Panc1 (cell line): ENCODE measurements at regions not wholly inside any gene's neighbourhood (a gene's known extent, or its start where the extent isn't known, plus 50 kb on each side); places are given as distances from the start of the nearest gene placed in this dataset.
"Not testable (repeated sequence)": the region's sequence is repeated elsewhere in the genome, so short reads cannot be mapped to it uniquely, and the experiment has no call there.

Experiments
- ATAC-seq: fragments of 200-7000 bp; cut with Tn5 transposase; 2 replicates; pipeline ENCODE4 v1.9.1; 2020; ENCODE audit warnings: mild to moderate bottlenecking, moderate library complexity
- BruUV-seq: library from RNA; stranded (reverse); fragments of 400-500 nt; replicated peaks from 2 replicates; lab custom pipeline; 2021; lab: Mats Ljungman, UMichigan
- CTCF ChIA-PET: fragments of 300-600 bp; sonication (Branson Sonifier 250); formaldehyde crosslinking; loops from one replicate; lab custom pipeline; 2022; ENCODE audit warnings: antibody characterized with exemption; lab: Charles Lee
- POLR2A ChIA-PET: fragments of 300-600 bp; sonication (Branson Sonifier 250); formaldehyde crosslinking; loops from one replicate; lab custom pipeline; 2022; ENCODE audit warnings: antibody characterized with exemption; lab: Charles Lee
- DNase-seq: peaks from one replicate; pipeline ENCODE4 v3.0.0-alpha.2; 2010; ENCODE audit warnings: low read depth, low spot score
- H3K27ac ChIP-seq: 2 replicates; pipeline ENCODE4 v1.5.1; 2011; ENCODE audit warnings: mild to moderate bottlenecking, low read length, inconsistent platforms
- H3K27me3 ChIP-seq: fragments of 200-500 bp; sonication (Bioruptor generic); 2 replicates; pipeline ENCODE4 v1.6.0; 2014; ENCODE audit warnings: low read length, inconsistent platforms; ENCODE audit not compliant: control insufficient read depth, insufficient read depth
- H3K36me3 ChIP-seq: fragments of 200-500 bp; sonication (Bioruptor generic); 2 replicates; pipeline ENCODE4 v1.5.1; 2014; ENCODE audit warnings: inconsistent platforms, mild to moderate bottlenecking, low read length, moderate library complexity; ENCODE audit not compliant: control insufficient read depth, insufficient read depth
- H3K4me1 ChIP-seq: 2 replicates; pipeline ENCODE4 v1.5.1; 2011; ENCODE audit warnings: inconsistent platforms, mild to moderate bottlenecking, low read length, moderate library complexity; ENCODE audit not compliant: control insufficient read depth, insufficient read depth
- H3K4me3 ChIP-seq, 2 experiments: 2 replicates each; pipeline ENCODE4 v1.5.1; 2011 to 2012; ENCODE audit warnings: low read depth in 2 of 2, low read length in 2 of 2, mild to moderate bottlenecking in 2 of 2, inconsistent platforms in 1 of 2, moderate library complexity in 1 of 2
- H3K9me3 ChIP-seq: fragments of 200-500 bp; sonication (Bioruptor generic); 2 replicates; pipeline ENCODE4 v1.5.1; 2014; ENCODE audit warnings: low read depth, mild to moderate bottlenecking, inconsistent platforms, low read length, moderate library complexity; ENCODE audit not compliant: control insufficient read depth, insufficient read depth
- CTCF ChIP-seq: fragments of 450-650 bp; IDR thresholded peaks from 2 replicates; pipeline ENCODE4 v1.5.1; 2017; ENCODE audit warnings: mild to moderate bottlenecking
- POLR2AphosphoS5 ChIP-seq: IDR thresholded peaks from 2 replicates; pipeline ENCODE4 v1.6.1; 2012; ENCODE audit warnings: mild to moderate bottlenecking, low read depth, low read length, moderate library complexity
- REST ChIP-seq, 2 experiments: IDR thresholded peaks; 2 replicates each; pipeline ENCODE4 v1.6.1; 2011 to 2012; ENCODE audit warnings: low read depth in 2 of 2, control low read depth in 1 of 2, low read length in 1 of 2, mild to moderate bottlenecking in 1 of 2, moderate library complexity in 1 of 2; ENCODE audit not compliant: insufficient read depth in 1 of 2
- SIN3A ChIP-seq: IDR thresholded peaks from 2 replicates; pipeline ENCODE4 v1.6.1; 2012; ENCODE audit warnings: low read depth, mild to moderate bottlenecking, low read length, moderate library complexity, borderline replicate concordance; ENCODE audit not compliant: insufficient read depth
- TCF7L2 ChIP-seq: IDR thresholded peaks from 2 replicates; pipeline ENCODE4 v1.6.1; 2011; ENCODE audit warnings: mild to moderate bottlenecking, low read depth, low read length, inconsistent platforms
- in situ Hi-C: cut with HindIII; loops from 2 replicates; pipeline ENCODE4 v1.10.0; 2016; ENCODE audit warnings: low sequenced_read_pairs, low pct_unique_long_range_greater_than_20kb
- intact Hi-C: fragments of 100-400 bp; cut with micrococcal nuclease; formaldehyde crosslinking; loops from one replicate; pipeline ENCODE4 v1.10.0; 2022; ENCODE audit not compliant: unreplicated experiment

GRCh38 chr2:48232351-48232750 lies 82.1 kb upstream of the FOXN2 start:
- DNase-seq = no peak
- intact Hi-C loops (no loop called here), in situ Hi-C loops (no loop called here)
- Histone ChIP-seq H3K27me3 (no peaks in the 10 kb centered on the region), H3K9me3 (no peaks in the 10 kb centered on the region), H3K4me3 (no peak overlapping the region), H3K36me3 (no peaks in the 10 kb centered on the region), H3K27ac (no peak overlapping the region), H3K4me1 (no peaks in the 10 kb centered on the region)
- ChIA-PET CTCF (no interaction called here), POLR2A (no interaction called here)
- BruUV-seq = no TSS peak
- TF ChIP-seq REST (IDR thresholded peaks at IDR 0.05; ENCODE audit: insufficient read depth in 1 of 2, low read depth in 2 of 2, low read length in 1 of 2) (no peak), TCF7L2 (no peak), POLR2AphosphoS5 (no peak), SIN3A (no peak), CTCF (no peak)
- ATAC-seq = no peak

GRCh38 chr2:48233005-48233404 lies 81.5 kb upstream of the FOXN2 start:
- H3K27ac ChIP-seq = no peak overlapping the region
- H3K36me3 ChIP-seq = no peaks in the 10 kb centered on the region
- H3K27me3 ChIP-seq = no peaks in the 10 kb centered on the region
- no peaks in the 10 kb centered on the region for H3K4me1 ChIP-seq
- H3K4me3 ChIP-seq = no peak overlapping the region
- ChIA-PET POLR2A (no interaction called here), CTCF (no interaction called here)
- ATAC-seq = no peak
- TF ChIP-seq TCF7L2 (no peak), CTCF (no peak), REST (IDR thresholded peaks at IDR 0.05; ENCODE audit: insufficient read depth in 1 of 2, low read depth in 2 of 2, low read length in 1 of 2) (no peak), SIN3A (no peak)
- intact Hi-C loops = no loop called here
- DNase-seq = no peak
- no peaks in the 10 kb centered on the region for H3K9me3 ChIP-seq
- in situ Hi-C loops = no loop called here
- no TSS peak for BruUV-seq

- BruUV-seq, H3K36me3 ChIP-seq, DNase-seq, H3K27me3 ChIP-seq, CTCF ChIA-PET, intact Hi-C loops, H3K4me3 ChIP-seq, in situ Hi-C loops, H3K4me1 ChIP-seq, H3K9me3 ChIP-seq, POLR2A ChIA-PET, H3K27ac ChIP-seq, ATAC-seq: not testable (repeated sequence)
Measured at GRCh38 chr2:48233824-48234223, 80.7 kb upstream of the FOXN2 start.
